A549 (cell line): ENCODE measurements at regions not wholly inside any gene's neighbourhood (a gene's known extent, or its start where the extent isn't known, plus 50 kb on each side); places are given as distances from the start of the nearest gene placed in this dataset.
"Not testable (repeated sequence)": the region's sequence is repeated elsewhere in the genome, so short reads cannot be mapped to it uniquely, and the experiment has no call there.

Source experiments
- ATAC-seq, 2 experiments: fragments of 200-7000 bp in 1 of 2; fragments of >200 bp in 1 of 2; cut with Nextera tagmentation in 1 of 2; cut with Tn5 transposase in 1 of 2; 3 replicates each; pipeline versions ENCODE4 v1.8.0 to v1.9.1; 2018 to 2020; ENCODE audit warnings: mild to moderate bottlenecking in 1 of 2, moderate library complexity in 1 of 2
- CTCF ChIA-PET: fragments of 300-600 bp; sonication (Branson Sonifier 250); formaldehyde crosslinking; extraction: SDS; loops from one replicate; lab custom pipeline; 2021; ENCODE audit warnings: antibody characterized with exemption, inconsistent platforms; lab: Yijun Ruan, JAX
- POLR2A ChIA-PET: fragments of 350-600 bp; formaldehyde crosslinking; extraction: SDS; loops from one replicate; lab custom pipeline; 2021; ENCODE audit warnings: antibody characterized with exemption, inconsistent platforms; lab: Yijun Ruan, JAX
- DNase-seq, 2 experiments: peaks; one replicate each; pipeline versions ENCODE4 v3.0.0 to v3.0.0-alpha.2; 2011 to 2016; ENCODE audit warnings: low read depth in 1 of 2, low spot score in 1 of 2
- FAIRE-seq: peaks from 2 replicates; lab custom pipeline; 2011; peaks lifted over from hg19 to GRCh38; lab: Jason Lieb, UNC
- H3K27ac ChIP-seq, 2 experiments: fragments of >200 bp; sonication (Bioruptor Twin); formaldehyde crosslinking; 3 replicates each; pipeline ENCODE4 v1.5.1; 2016 to 2017
- H3K4me1 ChIP-seq: fragments of >200 bp; sonication (Bioruptor Twin); formaldehyde crosslinking; 3 replicates; pipeline ENCODE4 v1.6.1; 2016
- H3K4me2 ChIP-seq: fragments of >200 bp; sonication (Bioruptor Twin); formaldehyde crosslinking; 3 replicates; pipeline ENCODE4 v1.6.1; 2016
- H3K4me3 ChIP-seq: fragments of >200 bp; sonication (Bioruptor Twin); formaldehyde crosslinking; 3 replicates; pipeline ENCODE4 v1.5.1; 2016
- H3K9me3 ChIP-seq: fragments of >200 bp; sonication (Bioruptor Twin); formaldehyde crosslinking; 3 replicates; pipeline ENCODE4 v1.6.1; 2016
- CBX2 ChIP-seq: fragments of 200-600 bp; sonication (generic); IDR thresholded peaks from 2 replicates; pipeline ENCODE4 v1.6.1; 2016; ENCODE audit warnings: low read depth, mild to moderate bottlenecking, borderline replicate concordance
- CBX8 ChIP-seq: fragments of 200-600 bp; sonication (generic); IDR thresholded peaks from 2 replicates; pipeline ENCODE4 v1.6.1; 2016
- EHMT2 ChIP-seq: fragments of 200-600 bp; sonication (generic); IDR thresholded peaks from 2 replicates; pipeline ENCODE4 v1.6.1; 2016; ENCODE audit warnings: antibody characterized with exemption, low read depth, mild to moderate bottlenecking, moderate library complexity
- ESRRA ChIP-seq: fragments of 150-350 bp; IDR thresholded peaks from 2 replicates; pipeline ENCODE4 v1.6.1; 2014; ENCODE audit warnings: mild to moderate bottlenecking, low read length, borderline replicate concordance
- GATA3 ChIP-seq: IDR thresholded peaks from 2 replicates; pipeline ENCODE4 v1.6.1; 2012; ENCODE audit warnings: borderline replicate concordance
- HOXA7 ChIP-seq: fragments of 250-450 bp; sonication (Bioruptor Pico); IDR thresholded peaks from 2 replicates; pipeline ENCODE4 v1.5.0; 2020; ENCODE audit warnings: mild to moderate bottlenecking, moderate library complexity
- KDM5A ChIP-seq: fragments of 200-600 bp; sonication (generic); IDR thresholded peaks from 2 replicates; pipeline ENCODE4 v1.6.1; 2016; ENCODE audit warnings: antibody characterized with exemption, mild to moderate bottlenecking
- POLR2AphosphoS2 ChIP-seq: conservative IDR thresholded peaks from 2 replicates; pipeline ENCODE4 v1.6.1; 2012; ENCODE audit warnings: low read length, improper control_type of control experiment, inconsistent platforms
- RARB ChIP-seq: fragments of 250-450 bp; sonication (Bioruptor Pico); IDR thresholded peaks from 2 replicates; pipeline ENCODE4 v1.8.0; 2021; ENCODE audit warnings: mild to moderate bottlenecking, moderate library complexity
- RCOR1 ChIP-seq: fragments of 150-350 bp; IDR thresholded peaks from 2 replicates; pipeline ENCODE4 v1.6.1; 2014; ENCODE audit warnings: antibody characterized with exemption, low read length, low read depth
- SREBF2 ChIP-seq: fragments of 450-650 bp; IDR thresholded peaks from 2 replicates; pipeline ENCODE4 v1.6.1; 2014; ENCODE audit warnings: mild to moderate bottlenecking, moderate library complexity
- ZC3H11A ChIP-seq: fragments of 450-650 bp; IDR thresholded peaks from 2 replicates; pipeline ENCODE4 v1.6.1; 2014; ENCODE audit warnings: antibody characterized with exemption, mild to moderate bottlenecking
- WGBS: methylation state at CpG from one replicate; pipeline ENCODE4 v1.1.6; 2017; ENCODE audit errors: missing lambda C conversion rate; 5-methylcytosine and 5-hydroxymethylcytosine counted together
- TF ChIP-seq, protein P1 (sequence below): fragments of >200 bp; sonication (Bioruptor Twin); formaldehyde crosslinking; IDR thresholded peaks from 3 replicates; pipeline ENCODE4 v1.6.1; 2016
- TF ChIP-seq, protein P2 (sequence below): fragments of >200 bp; sonication (Bioruptor Twin); formaldehyde crosslinking; IDR thresholded peaks from 3 replicates; pipeline ENCODE4 v1.5.1; 2016

DNA sequence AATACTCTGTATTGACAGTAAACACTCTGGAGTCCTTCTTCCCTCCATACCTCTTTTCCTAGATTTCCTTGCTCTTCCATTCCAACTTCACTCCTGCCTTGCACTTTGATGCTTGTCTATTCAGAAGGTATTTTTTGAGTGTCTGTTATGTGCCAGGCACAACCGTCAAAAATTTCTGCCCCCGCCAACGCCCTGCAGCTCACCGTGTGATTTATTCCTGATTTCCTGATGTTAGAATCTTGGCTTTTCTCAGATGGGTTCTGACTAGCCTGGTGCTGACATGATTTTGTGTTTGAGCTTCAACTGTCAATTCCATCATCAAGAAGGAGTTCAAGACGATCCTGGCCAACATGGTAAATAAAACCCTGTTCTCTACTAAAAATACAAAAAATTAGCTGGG is 297.5 kb downstream of the AGTPBP1 start (continued):
- TF ChIP-seq, protein P1, sequence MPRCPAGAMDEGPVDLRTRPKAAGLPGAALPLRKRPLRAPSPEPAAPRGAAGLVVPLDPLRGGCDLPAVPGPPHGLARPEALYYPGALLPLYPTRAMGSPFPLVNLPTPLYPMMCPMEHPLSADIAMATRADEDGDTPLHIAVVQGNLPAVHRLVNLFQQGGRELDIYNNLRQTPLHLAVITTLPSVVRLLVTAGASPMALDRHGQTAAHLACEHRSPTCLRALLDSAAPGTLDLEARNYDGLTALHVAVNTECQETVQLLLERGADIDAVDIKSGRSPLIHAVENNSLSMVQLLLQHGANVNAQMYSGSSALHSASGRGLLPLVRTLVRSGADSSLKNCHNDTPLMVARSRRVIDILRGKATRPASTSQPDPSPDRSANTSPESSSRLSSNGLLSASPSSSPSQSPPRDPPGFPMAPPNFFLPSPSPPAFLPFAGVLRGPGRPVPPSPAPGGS = no peak

DNA sequence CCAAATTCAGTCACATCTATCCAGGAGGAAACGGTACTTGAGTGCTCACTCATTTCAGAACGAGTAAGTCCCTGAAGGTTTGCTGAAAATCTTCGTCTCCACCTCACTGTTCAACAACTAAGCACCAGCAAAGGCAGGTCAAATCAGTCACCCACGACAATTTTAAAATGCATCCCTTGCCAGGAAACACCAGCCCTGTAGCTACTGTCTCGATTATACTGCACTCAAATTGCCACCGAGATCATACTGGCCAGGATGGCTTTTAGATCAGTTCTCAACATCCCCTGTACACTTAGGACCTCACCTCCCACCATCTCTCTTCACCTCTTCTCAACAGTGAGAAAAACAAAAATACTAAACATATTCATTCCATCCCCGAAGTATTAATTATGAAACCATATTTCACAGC is 298.6 kb downstream of the AGTPBP1 start:
- DNase-seq = no peak
- CTCF ChIA-PET = no interaction called here
- Histone ChIP-seq H3K4me3 (no peak overlapping the region), H3K27ac (no peak overlapping the region), H3K4me2 (no peak overlapping the region), H3K9me3 (no peaks in the 10 kb centered on the region), H3K4me1 (no peaks in the 10 kb centered on the region)
- no peak for TF ChIP-seq GATA3
- 21% methylated on average over 7 of the region's 7 CpGs for WGBS
- no peak for FAIRE-seq
- POLR2A ChIA-PET = no interaction called here
- ATAC-seq = no peak

DNA sequence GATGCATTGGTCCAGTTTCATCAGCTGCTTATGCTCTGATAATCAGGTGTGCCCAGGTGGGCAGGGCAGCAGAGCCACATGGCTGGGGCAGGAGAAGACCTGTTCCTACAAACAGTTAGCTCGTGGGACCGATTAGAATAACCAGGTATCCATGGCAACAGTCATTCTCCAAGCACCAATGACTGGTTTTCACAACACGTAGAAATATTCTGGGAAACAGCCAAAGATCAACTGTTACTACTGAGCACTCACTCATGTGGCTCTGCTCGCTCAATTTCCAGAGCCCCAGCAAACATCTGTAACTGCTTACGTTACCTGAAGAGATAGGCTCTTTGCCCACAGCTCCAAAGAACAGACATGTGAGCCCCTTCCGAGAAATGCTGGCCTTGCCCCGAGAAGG is 302.0 kb downstream of the AGTPBP1 start:
- FAIRE-seq (no peak), ATAC-seq (no peak), DNase-seq (no peak)
- TF ChIP-seq ZC3H11A (no peak), SREBF2 (no peak)
- POLR2A ChIA-PET = no interaction called here
- WGBS = 26% methylated on average over 7 of the region's 7 CpGs
- Histone ChIP-seq H3K4me3 (no peak overlapping the region), H3K9me3 (no peaks in the 10 kb centered on the region), H3K4me2 (no peak overlapping the region), H3K4me1 (no peaks in the 10 kb centered on the region), H3K27ac (no peak overlapping the region)
- CTCF ChIA-PET = interaction anchor here (0.5 to 1.9 kb wide), 3 partner anchors 14 to 1043 kb away, joined by 3 to 6 read pairs (median 3); no protein-coding TSS in a partner anchor

- H3K27ac ChIP-seq, H3K9me3 ChIP-seq, POLR2A ChIA-PET, FAIRE-seq, DNase-seq, H3K4me3 ChIP-seq, ATAC-seq, H3K4me2 ChIP-seq, H3K4me1 ChIP-seq: not testable (repeated sequence)
- CTCF ChIA-PET = interaction anchor here (2.5 kb wide), 1 partner anchor 9 kb away, joined by 11 read pairs; no protein-coding TSS in a partner anchor
- WGBS = 93% methylated on average over 2 of the region's 2 CpGs
Observed at GRCh38 chr9:85433956-85434355, 307.8 kb downstream of the AGTPBP1 start.

- FAIRE-seq, H3K4me3 ChIP-seq, DNase-seq, H3K27ac ChIP-seq, ATAC-seq, H3K4me1 ChIP-seq, H3K9me3 ChIP-seq, POLR2A ChIA-PET, H3K4me2 ChIP-seq: not testable (repeated sequence)
- 42% methylated on average over 3 of the region's 3 CpGs for WGBS
- CTCF ChIA-PET = interaction anchor here (0.9 to 2.5 kb wide), 2 partner anchors 8 to 176 kb away, joined by 3 to 11 read pairs; no protein-coding TSS in a partner anchor
Observed at GRCh38 chr9:85433551-85433950, 308.2 kb downstream of the AGTPBP1 start.

GRCh38 chr9:85433046-85433445 is 308.7 kb downstream of the AGTPBP1 start:
- ChIA-PET CTCF (interaction anchor here (0.9 to 2.5 kb wide), 2 partner anchors 8 to 177 kb away, joined by 3 to 11 read pairs; no protein-coding TSS in a partner anchor), POLR2A (no interaction called here)
- no peak for FAIRE-seq
- Histone ChIP-seq H3K27ac (no peak overlapping the region), H3K4me3 (no peak overlapping the region), H3K4me1 (no peaks in the 10 kb centered on the region), H3K4me2 (no peak overlapping the region), H3K9me3 (no peaks in the 10 kb centered on the region)
- whole genome bisulfite sequencing = 71% methylated on average over 8 of the region's 8 CpGs
- TF ChIP-seq RCOR1 = no peak
- ATAC-seq = no peak
- no peak for DNase-seq

GRCh38 chr9:85432599-85432998 is 309.2 kb downstream of the AGTPBP1 start:
- WGBS = 20% methylated on average over 3 of the region's 3 CpGs
- DNase-seq = no peak
- POLR2A ChIA-PET = no interaction called here
- no peak for TF ChIP-seq RARB
- no peak for TF ChIP-seq POLR2AphosphoS2
- TF ChIP-seq KDM5A = no peak
- no peak for TF ChIP-seq HOXA7 (CRISPR knock-in tag)
- TF ChIP-seq CBX8 = no peak
- TF ChIP-seq EHMT2 = no peak
- no peak for TF ChIP-seq CBX2
- TF ChIP-seq, protein P2, sequence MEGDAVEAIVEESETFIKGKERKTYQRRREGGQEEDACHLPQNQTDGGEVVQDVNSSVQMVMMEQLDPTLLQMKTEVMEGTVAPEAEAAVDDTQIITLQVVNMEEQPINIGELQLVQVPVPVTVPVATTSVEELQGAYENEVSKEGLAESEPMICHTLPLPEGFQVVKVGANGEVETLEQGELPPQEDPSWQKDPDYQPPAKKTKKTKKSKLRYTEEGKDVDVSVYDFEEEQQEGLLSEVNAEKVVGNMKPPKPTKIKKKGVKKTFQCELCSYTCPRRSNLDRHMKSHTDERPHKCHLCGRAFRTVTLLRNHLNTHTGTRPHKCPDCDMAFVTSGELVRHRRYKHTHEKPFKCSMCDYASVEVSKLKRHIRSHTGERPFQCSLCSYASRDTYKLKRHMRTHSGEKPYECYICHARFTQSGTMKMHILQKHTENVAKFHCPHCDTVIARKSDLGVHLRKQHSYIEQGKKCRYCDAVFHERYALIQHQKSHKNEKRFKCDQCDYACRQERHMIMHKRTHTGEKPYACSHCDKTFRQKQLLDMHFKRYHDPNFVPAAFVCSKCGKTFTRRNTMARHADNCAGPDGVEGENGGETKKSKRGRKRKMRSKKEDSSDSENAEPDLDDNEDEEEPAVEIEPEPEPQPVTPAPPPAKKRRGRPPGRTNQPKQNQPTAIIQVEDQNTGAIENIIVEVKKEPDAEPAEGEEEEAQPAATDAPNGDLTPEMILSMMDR = no peak
- no peak for TF ChIP-seq ESRRA
- no peak for ATAC-seq
- FAIRE-seq = no peak
- Histone ChIP-seq H3K4me3 (no peak overlapping the region), H3K9me3 (no peaks in the 10 kb centered on the region), H3K27ac (no peak overlapping the region), H3K4me1 (no peaks in the 10 kb centered on the region), H3K4me2 (no peak overlapping the region)
- CTCF ChIA-PET = interaction anchor here (0.9 to 2.5 kb wide), 2 partner anchors 7 to 177 kb away, joined by 3 to 11 read pairs; no protein-coding TSS in a partner anchor
